Fibroblast of skin of back (primary cell): ENCODE measurements at regions not wholly inside any gene's neighbourhood (a gene's known extent, or its start where the extent isn't known, plus 50 kb on each side); places are given as distances from the start of the nearest gene placed in this dataset.

Experiments used
- DNase-seq: peaks from one replicate; pipeline ENCODE4 v3.0.0-alpha.2; 2013

DNA sequence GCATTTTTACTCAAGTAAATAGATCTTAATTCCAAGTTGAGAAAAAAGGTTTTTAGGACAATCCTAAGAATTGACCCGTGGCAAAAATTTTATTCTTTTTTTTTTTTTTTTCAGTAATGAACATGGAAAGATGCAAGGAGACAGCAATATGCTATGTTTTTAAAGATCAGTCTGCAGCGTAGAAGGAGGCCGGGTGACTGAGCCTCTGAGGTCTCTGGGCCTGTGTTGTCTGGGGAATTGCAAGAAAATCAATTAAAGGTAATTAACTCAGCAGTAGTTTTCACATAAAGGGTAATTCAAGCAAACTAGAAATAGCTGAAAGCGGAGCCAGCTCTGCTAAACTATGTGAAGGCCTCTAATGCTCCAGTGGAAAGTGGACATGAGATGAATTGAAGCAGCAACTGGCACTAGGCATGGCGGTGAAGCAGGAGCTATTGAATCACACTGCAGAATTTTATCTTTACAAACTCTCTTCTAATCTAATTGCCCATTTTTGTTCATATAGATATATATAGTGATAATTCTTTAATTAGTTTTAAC lies 285.2 kb upstream of the ITGA1 start:
- no peak for DNase-seq

DNA sequence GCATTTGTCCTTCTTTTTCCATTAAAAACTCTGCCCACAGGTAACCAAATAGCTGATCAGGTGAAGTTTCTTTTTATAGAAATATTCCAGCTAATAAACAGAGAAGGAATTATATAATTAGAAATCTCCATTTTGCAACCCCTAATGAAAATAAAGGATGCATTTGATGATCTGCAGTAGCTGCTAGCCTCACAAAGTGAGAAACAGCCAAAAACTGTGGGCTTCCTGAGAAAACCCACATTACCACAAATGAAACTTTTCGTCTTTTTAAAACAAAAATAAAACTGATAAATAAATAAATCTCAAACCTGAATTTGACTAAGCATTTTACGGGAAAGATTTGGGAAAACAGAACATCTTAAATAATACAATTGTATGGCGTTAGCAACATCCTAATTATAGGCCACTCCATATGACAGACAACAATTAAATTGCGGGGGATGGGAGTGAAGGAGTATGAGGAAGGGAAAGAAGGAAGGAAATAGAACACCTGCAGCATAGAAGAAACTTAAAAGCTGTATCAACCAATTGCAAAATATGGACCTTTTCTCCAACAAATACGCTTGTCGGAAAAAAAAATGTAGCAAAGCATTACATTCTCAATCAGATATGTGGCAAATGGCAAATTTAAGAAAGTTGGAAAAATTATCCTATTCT lies 283.0 kb upstream of the ITGA1 start:
- DNase-seq = no peak

DNA sequence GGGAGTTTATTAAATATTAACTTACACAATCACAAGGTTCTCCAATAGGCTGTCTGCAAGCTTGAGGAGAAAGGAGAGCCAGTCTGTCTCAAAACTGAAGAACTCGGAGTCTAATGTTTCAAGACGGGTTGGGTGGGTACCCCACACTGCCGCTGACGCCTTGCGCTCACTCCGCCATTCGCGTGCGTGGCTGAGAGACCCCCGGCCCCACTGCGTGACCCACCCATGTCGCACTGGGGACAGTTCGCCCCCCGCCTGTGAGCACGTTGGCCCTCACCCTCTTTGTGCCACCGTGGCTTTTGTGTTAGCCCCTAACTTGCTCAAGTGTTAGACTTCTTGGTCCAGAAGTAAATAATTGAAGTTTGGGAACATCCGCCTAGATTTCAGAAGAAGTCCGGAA lies 270.0 kb upstream of the ITGA1 start:
- DNase-seq = no peak

DNA sequence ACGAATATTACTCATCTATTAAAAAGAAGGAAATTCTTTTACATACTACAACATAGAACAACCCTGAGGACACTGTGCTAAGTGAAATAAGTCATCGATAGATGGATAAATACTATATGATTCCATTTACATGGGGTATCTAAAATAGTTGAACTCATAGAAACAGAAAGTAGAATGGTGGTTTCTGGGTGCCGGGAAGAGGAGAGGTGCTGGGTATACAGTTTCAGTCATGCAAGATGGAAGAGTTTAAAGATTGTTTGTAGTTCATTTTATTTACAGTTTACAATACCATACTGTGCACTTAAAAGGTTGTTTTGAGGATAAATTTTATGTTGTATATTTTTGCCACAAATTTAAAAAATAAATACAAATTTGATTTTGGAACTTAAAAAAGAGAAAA lies 267.5 kb upstream of the ITGA1 start:
- DNase-seq = no peak

DNA sequence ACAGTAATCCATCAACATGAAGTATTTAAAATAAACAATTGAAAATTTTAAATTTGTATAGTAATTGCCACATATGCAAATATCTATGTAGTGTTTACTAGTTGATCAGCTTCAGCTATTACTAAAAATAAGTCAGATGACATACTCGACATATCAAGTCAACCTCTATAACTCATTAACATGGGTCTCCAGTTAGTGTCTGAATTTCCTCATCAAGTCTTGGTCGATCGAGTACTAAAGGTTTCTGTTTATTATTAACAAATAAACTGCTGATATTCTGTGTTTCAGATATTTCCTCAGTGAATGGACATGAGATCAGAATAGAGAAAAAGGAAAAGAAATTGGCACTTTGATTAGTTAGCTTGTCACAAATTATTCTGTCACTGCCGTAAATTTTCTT lies 266.5 kb upstream of the ITGA1 start:
- no peak for DNase-seq

DNA sequence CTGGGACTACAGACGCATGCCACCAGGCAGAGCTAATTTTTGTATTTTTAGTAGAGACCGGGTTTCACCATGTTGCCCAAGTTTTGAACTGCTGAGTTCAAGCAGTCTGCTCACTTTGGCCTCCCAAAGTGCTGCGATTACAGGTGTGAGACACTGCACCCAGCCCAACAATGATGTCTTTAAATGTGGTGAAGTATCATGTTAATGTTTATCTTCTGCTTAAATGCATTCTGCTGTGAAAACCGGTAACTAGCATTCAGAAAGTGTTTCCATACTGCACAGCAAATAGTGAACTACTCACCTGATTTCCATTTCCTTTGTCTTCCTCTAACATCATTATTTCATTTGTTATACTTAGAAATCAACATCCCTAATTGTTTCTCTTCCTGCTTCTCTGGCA lies 264.0 kb upstream of the ITGA1 start:
- no peak for DNase-seq

DNA sequence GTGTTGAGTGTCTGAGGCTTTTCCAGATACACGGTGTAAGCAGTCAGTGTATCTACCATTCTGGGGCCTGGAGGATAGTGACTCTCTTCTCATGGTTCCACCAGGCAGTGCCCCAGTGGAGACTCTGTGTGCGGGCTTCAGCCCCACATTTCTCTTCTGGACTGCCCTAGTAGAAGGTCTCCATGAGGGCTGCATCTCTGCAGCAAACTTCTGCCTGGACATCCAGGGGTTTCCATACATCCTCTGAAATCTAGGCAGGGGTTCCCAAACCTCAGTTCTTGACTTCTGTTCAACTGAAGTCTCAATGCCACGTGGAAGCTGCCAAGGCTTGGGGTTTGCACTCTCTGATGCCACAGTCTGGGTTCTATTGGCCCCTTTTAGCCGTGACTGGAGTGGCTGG lies 256.6 kb upstream of the ITGA1 start:
- DNase-seq = no peak

DNA sequence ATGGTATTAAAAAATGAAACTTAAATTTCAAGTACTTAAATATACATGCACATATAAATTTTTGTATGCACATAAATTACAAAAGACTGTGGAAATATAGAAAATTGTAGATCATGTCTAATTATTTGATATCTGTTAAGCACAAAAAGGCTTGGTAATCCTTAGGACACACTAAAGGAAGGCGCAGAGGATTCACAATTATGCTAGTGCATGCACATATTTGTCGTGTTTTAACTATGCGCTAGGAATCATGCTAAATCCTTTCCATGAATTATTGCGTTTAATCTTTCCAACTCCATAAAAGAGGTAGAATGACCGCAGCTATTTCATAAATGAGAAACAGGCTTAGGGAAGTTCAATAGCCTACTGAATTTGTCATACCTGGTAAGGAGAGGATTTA lies 244.1 kb upstream of the ITGA1 start:
- no peak for DNase-seq

DNA sequence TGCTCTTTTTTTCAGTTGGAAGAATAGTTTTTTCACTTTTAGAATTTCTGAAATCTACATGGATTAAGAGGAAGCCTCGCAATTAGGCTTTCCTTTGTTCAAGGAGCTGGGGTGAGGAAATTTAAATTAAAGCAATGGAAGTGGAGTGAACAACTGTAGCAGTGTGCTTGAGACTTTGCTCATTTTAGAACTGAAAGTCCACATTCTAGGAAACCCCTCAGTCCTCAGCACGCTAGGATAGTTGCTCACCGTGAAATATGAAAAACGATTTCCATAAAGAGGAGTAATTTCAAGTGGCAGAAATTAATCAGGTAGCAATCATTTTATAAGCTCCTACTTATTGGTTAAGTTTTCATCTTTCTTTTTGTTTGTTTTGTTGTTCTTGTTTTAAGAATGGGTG lies 243.0 kb upstream of the ITGA1 start:
- DNase-seq = no peak

DNA sequence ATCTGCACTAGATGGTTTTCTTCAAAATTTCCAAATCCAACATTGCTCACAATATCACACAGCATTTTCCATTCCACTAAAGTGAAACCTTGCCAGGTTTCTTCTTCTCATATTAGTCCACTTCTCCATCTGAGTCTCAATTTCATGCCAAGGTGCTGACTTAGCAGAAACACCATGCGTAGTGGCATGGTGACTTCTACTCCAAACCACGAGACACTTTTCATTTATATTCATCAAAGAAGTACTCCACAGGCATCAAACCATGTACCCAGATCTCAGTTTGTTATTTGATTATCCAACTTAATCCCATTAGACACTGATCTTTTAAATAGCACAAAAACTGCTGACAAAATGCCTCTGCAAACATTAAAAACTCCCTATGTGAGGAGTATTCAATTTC lies 233.4 kb upstream of the ITGA1 start:
- no peak for DNase-seq

DNA sequence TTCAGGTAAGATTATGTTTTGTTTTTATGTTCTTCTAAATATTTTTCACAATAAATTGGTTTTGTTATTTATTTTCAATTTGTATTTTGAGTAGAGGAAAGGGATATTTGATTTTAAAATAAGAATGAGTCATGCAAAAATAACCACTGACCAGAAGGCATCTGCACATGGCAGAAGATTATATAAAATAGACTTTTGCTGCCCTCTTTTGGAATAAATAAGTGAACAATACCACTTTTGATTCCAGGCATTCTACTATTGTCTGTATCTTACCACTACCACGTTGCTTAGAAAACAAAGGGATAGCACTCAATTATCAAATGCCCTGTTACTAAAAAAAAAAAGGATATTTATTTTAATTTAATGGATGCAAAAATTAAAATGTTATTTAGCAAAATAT lies 227.3 kb upstream of the ITGA1 start:
- peak; percentile 2 for DNase-seq

DNA sequence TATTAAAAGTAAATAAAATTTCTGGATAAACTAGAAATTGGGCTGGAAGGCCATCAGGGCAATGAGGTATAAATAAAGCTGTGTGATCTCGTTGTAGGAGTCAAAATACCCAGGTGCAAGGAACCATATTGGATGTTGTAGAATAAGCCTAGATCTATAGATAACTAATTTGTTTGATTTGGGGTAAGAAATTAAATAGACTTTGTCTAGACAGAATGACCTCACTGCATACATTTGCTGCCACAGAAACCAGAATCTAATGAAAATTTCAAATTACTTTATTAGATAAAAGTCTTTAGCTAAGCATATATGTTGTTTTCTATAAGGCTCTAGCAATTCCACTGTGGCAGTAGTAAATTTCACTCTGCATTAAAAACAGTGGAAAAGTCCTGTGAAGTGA lies 225.2 kb upstream of the ITGA1 start:
- no peak for DNase-seq

DNA sequence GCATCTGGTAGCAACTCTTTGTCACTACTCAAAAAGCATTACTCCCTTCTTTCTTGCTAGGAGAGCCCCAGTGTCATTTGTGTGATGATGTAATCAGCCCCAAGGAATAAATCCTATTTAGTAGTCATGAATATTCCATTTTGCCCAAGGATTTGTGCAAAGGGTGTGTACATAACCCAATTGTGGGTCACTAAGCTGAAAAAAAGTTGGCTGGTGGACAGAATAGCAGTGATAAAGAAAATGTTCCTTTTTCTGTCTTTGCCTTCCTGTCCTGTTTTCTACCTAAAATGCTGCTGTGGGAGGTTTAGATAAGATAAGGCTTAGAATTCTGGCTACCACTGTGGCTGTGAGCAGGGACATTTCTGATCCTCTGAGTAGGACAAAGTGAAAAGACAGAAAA lies 223.1 kb upstream of the ITGA1 start:
- no peak for DNase-seq

DNA sequence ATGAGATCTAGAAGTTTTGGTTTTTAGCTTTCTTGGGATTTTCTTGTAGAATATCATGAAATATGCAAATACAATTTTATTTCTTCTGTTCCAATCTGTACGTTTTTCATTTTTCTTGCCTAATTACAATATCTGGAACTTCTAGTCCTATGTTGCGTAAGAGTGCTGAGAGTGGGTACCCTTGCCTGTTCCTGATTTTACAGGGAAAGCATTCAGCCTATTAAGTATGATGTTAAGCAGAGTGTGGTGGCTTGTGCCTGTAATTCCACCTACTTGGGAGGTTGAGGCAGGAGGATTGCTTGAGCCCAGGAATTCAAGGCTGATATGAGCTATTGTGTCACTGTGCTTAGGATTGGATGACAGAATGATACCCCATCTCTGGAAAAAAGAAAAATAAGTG lies 210.2 kb upstream of the ITGA1 start:
- DNase-seq = no peak

DNA sequence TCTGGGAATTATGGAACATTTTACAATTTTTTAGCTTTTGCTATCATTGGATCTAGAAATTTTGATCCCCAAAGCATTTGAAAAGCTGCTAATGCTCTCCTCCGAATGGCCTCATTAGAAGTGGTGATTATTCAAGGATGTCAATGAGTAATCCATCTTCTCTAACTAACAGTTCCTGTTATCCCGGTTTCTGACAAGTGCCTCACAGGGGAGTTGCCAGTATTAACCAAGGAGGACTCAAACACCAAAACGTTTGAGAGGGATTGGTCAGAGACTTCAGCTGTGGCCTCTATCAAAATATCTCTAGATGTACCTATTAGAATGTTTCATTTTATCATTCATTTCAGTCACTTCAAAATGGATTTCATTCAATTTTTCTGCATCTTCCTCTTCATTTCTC lies 208.3 kb upstream of the ITGA1 start:
- DNase-seq = no peak

DNA sequence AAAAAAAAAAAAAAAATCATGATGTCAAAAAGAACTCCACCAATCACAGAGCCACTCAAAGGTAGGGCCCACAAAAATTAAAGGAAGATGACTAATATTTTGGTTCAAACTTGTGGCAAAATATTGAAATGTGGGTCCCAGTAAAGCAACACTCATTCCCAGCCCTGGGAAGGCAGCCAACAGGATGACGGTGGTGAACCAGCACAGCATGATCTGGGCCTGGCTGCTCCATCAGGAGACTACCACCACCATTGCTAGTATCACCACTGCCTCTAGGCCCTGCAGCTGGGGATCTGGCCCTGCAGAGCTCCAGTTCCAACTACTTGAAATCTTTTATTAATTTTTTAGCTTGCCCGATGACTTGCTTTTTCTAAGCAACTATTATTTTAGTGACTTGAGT lies 206.8 kb upstream of the ITGA1 start:
- peak; percentile 67 for DNase-seq

DNA sequence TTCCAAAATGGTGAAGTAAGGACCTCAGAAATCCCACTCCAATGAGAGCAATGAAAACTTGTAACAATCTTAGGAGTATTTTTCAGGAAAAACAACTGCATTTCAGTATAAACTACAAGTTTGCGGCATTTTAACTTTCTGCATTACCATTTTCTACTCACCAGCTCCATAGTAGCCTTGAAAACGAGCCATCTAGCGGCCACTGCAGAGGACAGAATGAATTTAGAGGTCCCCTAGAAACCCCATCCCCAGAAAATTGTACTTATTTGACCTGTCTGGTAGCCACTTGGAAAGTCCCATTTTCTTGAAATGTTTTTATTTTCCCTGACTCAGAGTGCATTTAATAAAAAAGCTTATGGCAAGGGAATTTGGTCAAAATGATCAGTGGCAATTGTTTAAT lies 205.4 kb upstream of the ITGA1 start:
- no peak for DNase-seq

DNA sequence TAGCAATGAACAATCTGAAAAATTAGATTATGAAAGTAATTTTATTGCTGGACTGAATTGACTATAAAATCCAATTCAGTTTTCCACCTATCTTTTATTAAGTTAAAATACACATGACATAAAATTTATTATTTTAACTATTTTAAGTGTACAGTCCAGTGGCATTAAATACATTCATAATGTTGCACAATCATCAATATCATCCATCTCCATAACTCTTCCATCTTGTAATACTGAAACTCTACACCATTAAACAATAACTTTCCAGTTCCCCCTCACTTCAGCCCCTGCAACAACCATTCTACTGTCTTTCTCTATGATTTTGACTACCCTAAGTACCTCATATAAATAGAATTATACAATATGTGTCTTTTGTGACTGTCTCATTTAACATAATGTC lies 200.6 kb upstream of the ITGA1 start:
- no peak for DNase-seq

DNA sequence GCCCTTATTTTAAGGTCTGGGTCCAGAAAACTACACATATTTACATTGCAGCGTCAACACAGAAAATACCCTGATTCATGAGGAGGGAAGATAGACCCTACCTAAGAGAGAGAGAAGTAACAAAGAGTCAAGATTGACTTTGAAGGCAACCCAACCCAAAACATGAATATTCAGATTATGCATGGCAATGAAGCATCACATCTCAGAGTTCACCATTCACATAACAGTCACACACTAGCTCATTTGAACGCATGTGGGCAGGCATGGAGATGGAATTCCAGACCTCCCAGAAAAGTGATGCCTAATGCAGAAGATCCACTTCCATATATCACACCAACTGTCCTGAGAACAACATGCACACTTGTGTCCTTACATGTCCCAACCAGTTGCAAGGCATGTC lies 190.1 kb upstream of the ITGA1 start:
- no peak for DNase-seq

DNA sequence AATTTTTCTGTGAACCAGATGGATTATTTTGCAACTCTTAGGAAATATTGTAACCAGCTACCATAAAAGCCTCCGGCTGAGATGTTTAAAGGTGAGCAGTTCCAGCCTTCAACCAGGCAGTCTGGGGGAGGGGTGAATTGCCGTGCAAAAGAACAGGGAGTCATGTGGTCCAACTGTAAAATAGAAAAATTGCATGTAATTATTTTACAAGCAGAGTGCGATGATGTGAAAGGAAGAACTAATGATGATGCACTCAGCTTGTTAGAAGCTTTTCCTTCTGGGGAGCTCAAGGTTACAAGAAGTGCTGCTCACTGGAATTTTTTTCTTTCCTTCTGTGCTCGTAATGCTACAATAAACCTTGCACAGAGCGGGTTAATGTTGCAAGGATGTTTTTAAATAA lies 188.7 kb upstream of the ITGA1 start:
- no peak for DNase-seq

DNA sequence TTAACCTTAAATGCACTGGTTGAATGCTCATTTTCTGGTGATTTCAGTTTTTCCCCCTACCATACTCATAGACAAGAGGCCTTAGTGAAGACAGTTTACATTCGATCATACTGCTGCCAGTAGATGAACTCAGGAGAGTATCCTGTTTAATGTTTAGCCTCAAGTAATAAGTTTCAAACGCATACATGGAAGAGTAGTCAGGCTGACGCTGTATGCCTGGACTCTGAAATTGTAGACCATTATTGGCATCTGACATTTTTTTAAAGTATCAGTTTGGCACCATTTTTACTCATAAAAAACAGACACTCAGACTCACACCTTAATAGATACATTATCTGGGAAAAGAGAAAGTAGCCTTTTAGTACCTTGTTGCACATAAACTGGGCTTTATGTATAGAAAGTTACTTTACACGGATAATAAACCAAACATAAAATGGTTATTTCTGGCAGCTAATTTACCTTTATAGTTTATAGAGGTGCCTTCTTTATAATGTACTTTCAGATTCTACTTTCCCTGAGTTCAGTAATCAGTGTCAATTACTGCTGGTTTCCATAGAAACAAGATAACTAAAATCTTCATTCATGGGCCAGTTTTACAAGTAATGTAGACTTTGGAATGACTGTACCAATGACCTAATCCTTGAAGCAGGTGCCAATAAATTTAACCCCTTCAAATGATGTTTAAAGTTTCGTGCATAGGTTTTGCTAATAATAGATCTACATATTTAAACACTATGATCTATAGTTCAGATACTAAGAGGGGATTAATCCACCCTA lies 183.8 kb upstream of the ITGA1 start:
- DNase-seq = no peak

DNA sequence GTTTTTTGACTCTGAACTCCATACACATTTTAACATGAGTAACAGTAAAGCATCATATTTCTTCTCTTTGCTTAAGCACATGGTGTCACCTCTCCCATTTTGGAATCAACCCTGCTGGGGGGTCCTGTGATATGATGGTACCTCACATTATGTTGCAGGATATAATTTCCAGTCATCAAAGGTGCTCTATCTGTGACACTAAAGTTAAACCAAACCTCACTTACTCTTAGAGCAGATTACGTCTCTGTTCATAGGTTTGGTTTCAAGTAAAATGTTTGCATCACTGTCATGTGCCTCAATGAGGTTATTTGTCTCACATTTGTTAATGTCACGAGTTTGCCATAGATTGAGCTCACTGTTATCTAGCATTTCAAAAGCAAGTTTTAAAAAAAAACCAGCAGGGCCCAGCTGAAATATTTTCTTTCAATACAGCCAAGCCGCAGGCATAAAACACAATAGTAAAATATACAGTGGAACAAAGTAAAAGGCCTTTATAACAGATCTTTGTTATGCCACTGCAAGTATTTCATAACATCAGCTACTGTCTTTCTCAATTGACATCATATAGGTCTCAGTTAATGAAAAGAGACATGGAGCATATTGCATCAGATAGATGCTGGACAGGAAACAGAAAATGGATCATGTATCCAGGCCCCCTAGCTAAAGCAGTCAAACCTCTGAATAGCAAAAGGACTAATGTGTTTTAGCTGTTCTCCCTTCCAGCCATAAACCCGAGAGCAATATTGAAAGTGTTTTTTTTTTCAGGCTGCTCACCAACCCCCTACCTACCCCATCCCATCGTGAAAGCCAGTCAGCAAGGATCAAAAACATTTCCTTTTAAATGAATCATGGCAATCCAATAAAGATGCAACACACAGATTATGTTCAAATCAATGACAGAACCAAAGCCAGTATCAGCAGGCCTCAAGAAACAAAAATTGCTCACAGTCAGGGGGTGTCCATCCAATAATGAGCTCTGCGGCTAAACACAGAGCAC lies 182.1 kb upstream of the ITGA1 start:
- DNase-seq = no peak

DNA sequence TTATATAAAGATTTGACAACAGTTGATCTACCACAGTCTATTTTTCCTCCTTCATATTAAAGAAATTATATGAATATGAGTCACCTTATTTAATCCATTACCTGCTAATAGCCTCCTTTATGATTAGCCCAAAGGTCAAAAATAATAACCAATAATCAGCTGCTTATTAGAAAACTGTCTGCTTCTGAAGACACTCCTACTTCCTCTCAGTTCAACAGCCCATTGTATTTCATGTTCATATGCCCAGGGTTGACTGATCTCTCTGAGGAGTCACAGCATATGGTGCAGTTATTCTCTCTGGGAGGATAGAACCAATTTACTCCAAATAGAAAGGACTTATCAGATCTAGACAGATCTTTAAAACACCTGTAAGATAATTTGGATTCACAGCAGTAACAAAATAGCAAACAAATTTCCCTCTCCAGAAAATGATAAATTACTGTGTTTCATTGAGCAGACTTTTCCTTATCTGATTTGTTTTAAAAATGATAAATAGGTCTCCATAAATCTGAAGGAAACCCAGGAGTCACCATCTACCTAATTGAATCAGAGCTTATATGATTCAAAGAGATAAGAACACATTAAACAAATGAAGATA lies 180.4 kb upstream of the ITGA1 start:
- DNase-seq = no peak
